NCI-H82 treated with DMSO at 0.1 percent for 48 hours (cell line): ENCODE measurements at regions not wholly inside any gene's neighbourhood (a gene's known extent, or its start where the extent isn't known, plus 50 kb on each side); places are given as distances from the start of the nearest gene placed in this dataset.
"Not testable (repeated sequence)": the region's sequence is repeated elsewhere in the genome, so short reads cannot be mapped to it uniquely, and the experiment has no call there.

Experiments used
- DNase-seq: peaks from one replicate; lab custom pipeline; 2025; ENCODE audit not compliant: unreplicated experiment; lab: John Stamatoyannopoulos, UW

DNA sequence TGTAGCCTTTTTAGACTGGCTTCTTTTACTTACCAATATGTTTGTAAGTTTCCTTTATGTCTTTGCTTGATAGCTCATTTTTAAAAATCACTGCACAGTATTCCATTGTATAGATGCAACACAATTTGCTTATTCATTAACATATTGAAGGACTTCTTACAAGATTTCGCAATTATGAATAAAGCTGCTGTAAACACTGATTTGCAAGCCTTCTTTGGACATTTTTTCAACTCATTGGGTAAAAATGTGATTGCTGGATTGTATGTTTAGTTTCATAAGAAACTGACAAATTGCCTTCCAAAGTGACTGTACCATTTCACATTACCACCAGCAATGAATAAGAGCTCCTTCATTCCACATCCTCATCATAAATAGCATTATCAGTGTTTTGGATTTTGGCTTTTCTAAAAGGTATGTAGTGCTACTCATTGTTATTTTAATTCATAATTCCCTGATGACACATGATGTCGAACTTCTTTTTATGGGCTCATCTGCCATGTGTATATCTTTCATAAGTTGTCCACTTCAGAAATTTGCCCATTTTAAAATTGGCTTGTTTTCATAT lies 80.7 kb downstream of the TFAP2B start:
- DNase-seq: no peak

DNA sequence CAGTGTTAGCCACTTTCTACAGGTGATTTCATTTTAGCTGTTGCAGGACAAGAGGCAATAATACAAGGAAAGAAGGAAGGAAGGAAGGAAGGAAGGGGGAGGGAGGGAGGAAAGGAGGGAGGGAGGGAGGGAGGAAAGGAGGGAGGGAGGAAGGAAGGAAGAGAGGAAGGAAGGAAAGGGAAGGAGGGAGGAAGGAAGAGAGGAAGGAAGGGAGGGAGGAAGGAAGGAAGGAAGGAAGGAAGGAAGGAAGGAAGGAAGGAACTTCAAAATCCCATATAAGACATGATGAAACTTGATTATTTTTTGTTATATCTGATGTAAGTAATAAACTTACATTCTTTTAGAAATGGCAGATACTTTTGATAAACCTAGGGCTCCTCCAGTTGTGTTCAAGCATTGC lies 83.6 kb downstream of the TFAP2B start:
- DNase-seq: no peak

GRCh38 chr6:50905297-50905696 lies 86.6 kb downstream of the TFAP2B start:
- no peak for DNase-seq

DNA sequence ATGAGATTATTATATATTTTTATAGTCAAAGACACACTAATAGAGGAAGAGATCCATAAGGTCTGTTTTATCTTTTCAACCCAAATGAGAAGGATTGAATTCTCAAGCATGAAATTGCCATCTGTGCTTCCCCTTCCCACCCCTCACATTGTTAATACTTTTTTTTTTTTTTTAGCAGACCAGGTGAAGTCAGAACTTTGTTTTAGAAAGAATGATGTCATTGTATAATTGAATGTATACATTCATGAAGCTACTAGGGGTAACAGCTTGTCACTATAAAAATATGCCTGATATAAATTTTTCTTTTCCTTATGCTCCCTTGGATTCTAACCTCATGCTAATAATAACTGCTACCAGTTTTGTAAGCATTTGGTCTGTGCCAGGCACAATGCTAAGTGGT lies 88.9 kb downstream of the TFAP2B start:
- no peak for DNase-seq

- no peak for DNase-seq
These were observed 94.6 kb downstream of the TFAP2B start for GRCh38 chr6:50913105-50913770.

DNA sequence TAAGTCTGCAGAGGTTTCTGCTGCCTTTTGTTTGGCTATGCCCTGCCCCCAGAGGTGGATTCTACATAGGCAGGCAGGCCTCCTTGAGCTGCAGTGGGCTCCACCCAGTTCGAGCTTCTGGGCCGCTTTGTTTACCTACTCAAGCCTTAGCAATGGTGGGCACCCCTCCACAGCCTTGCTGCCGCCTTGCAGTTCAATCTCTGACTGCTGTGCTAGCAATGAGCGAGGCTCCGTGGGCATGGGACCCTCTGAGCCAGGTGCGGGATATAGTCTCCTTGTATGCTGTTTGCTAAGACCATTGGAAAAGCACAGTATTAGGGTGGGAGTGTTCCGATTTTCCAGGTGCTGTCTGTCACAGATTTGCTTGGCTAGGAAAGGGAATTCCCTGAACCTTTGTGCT lies 102.7 kb downstream of the TFAP2B start:
- DNase-seq: not testable (repeated sequence)

DNA sequence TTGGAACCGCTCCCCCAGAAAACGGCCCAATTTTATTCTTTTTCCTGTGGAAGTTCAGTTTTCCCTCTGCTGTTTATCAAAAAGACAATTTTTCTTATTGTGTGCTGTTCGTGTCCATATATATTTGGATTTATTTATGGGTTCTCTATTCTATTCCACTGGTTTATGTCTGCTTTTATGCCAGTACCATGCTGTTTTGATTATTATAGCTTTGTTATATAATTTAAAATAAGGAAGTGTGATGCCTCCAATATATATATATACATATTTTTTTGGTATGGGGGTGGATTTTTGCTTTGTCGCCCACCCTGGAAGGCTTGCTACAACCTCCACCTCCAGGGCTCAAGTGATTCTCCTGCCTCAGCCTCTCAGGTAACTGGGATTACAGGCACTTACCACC lies 103.3 kb downstream of the TFAP2B start:
- DNase-seq: no peak

DNA sequence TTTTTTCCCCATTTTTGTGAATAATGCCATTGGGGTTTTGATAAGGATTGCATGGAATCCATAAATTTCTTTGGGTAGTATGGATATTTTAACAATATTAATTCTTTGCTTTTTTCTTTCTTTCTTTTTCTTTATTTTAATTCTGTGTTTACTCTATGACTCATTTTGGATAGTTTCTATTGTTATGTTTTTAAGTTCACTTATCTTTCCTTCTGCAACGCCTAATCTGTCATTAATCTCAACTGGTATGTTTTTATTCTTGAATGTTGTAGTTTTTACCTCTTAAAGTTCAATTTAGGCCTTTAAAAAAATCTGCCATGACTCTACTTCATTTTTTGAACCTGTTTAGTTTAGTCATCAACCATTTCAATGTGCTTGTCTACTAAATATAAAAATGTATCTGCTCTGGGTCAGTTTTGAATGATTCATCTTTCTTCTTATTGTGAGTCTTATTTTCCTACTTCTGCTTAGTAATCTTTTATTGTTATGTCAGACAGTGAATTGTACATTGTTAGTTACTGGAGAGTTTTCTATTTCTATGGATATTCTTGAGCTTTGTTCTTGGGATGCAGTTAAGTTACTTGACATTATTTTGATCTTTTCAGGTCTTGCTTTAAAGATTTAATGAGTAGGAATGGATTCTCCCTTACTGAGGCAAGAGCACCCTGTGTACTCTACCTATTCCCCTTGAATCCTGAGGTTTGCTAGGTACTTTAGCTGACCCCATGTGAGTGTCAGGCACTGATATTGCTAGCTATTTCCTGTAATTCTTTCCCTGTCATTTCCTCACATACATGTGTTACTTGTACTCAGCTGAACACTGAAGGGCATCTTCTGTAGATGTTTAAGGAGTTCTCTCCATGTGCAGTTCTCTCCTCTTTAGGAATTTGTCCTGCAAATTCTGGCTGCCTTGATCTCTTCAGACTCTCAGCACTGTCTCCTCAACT lies 104.2 kb downstream of the TFAP2B start:
- DNase-seq: no peak

- no peak for DNase-seq
These were observed 106.1 kb downstream of the TFAP2B start for GRCh38 chr6:50924758-50925157.

DNA sequence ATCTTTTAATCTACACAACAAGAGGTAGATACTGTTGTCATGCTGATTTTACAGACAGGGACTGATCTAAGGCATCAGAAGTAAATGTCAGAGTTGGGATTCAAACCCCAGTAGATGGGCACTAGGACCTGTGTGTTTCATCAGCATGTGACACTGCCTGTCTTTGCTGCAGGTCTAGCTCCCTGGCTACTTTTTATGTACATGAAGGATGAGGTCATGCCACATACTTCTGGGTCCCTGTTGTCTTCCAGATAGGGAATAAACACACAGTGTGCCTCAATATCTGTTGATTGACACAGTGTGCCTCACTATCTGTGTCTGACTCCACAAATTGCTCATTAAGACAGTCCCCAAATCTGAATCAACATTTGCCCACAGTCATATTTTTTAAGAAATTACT lies 106.9 kb downstream of the TFAP2B start:
- no peak for DNase-seq

- no peak for DNase-seq
These were observed 107.3 kb downstream of the TFAP2B start for GRCh38 chr6:50925981-50926380.

DNA sequence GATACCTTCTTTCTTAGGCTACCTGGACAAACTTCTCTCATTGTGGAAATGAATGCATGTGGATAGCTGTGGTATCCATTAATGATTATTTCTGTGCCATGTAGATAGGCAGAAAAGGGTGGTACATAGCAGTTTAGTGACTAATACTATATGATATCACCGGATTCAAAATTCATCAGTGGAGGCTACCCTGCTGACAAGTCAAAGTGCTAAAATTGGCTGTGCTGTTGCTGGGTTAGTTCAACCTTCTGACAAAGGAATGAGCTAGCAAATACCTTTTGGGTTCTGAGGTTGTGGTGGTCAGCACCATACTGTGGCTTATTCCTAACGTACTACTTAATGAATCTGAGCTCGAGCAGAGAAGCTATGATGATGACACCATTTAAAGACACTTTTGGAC lies 109.1 kb downstream of the TFAP2B start:
- no peak for DNase-seq

DNA sequence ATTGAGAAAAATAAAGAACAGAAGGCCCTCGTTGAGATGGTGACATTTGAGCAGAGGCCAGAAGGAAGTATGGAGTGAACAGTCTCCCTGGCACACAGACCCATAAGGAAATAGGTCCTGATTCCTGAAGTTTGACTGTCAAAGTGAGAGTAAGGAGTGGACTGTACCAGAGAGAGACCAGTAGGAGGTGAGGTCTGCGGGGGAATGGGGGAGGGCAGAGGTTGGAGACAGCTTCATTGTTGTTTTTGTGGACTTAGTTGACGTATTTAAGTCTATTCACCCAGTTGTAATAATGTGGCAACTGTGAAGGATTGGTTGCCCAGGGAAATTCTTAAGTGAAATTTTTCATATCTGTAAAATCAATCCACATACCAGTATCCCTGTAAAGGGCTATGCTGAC lies 110.7 kb downstream of the TFAP2B start:
- DNase-seq: no peak

DNA sequence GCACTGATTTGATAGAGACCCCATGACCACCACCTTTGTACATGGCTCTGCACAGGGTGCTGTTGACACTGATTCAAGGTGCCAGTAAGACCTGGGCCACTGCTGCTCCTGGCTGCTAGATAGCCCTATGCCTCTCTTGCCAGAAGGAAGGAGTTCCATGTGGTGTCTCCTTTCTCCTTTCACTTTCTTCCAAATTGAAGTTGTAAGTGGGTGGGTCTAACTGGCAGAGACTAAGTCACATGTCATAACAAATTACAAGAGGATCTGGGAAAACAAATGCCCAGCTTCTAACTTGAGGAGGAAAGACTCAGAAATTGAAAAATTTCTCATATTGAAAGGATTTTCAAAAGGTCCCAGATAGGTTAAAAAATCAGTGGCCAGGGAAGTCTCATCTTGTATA lies 116.8 kb downstream of the TFAP2B start:
- DNase-seq: no peak

DNA sequence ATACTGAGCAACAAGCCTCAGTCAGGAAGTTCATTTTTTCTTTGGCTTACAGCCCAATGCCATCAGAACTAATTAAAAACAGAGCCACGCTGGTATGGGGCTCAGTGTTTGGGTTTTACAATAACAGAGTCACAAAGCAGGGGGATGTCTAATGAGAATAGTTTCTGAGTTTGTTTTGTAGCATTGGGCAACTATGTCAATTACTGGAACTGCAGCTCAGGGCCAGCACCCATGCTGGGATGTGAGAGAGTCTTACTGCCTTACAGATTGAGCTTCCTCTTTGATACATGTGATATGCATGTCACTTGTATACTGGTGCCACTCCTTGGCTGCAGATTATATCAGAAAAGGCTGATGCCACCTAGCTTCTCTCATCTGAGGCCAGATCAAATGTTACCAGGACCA lies 117.6 kb downstream of the TFAP2B start:
- DNase-seq: no peak

DNA sequence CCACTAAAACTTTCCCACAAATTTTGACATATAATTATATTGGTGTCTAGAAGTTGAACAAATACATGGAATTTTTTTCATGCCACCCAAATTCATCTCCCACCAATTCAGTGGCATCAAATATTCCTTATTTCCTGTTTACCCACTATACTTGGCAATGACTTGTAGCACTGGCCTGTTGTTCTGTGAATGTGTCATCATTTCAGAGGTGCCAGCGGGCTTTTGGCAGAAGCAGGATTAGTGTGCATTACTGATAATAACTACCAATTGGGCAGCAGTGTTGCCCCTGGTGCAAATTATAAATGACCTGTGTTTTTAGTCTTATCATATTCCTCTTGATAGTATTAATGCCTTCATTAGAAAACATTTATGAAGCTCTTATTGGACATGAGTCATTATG lies 121.3 kb downstream of the TFAP2B start:
- no peak for DNase-seq

- no peak for DNase-seq
These were observed 127.1 kb downstream of the TFAP2B start for GRCh38 chr6:50945789-50946188.

GRCh38 chr6:50952092-50952907 lies 133.6 kb downstream of the TFAP2B start:
- DNase-seq: no peak

DNA sequence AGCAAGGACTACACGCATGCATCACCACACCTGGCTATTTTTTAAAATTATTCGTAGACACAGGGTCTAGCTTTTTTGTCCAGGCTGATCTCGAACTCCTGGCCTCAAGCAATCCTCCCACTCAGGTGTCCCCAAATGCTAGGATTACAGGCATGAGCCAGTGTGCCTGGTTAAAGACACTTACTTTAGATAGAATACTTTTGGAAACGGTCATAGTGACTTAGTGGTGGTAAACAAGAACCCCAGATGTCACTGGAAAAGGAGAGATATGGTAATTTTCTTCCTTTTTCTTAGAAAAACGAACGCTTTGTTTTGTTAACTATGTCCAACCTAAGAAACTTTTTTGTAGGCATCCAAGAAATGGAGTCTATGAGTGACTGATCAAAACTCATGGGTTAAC lies 137.3 kb downstream of the TFAP2B start:
- DNase-seq: no peak

- no peak for DNase-seq
These were observed 139.6 kb downstream of the TFAP2B start for GRCh38 chr6:50958148-50958697.

- DNase-seq: no peak
These were observed 140.5 kb downstream of the TFAP2B start for GRCh38 chr6:50959081-50959641.
